CD4-positive, alpha-beta T cell treated with Interleukin-10 for 1 hour (primary cell): ENCODE measurements at regions not wholly inside any gene's neighbourhood (a gene's known extent, or its start where the extent isn't known, plus 50 kb on each side); places are given as distances from the start of the nearest gene placed in this dataset.
"Not testable (repeated sequence)": the region's sequence is repeated elsewhere in the genome, so short reads cannot be mapped to it uniquely, and the experiment has no call there.

ENCODE experiments used
- DNase-seq: peaks from one replicate; pipeline ENCODE4 v3.0.0-alpha.2; 2020

DNA sequence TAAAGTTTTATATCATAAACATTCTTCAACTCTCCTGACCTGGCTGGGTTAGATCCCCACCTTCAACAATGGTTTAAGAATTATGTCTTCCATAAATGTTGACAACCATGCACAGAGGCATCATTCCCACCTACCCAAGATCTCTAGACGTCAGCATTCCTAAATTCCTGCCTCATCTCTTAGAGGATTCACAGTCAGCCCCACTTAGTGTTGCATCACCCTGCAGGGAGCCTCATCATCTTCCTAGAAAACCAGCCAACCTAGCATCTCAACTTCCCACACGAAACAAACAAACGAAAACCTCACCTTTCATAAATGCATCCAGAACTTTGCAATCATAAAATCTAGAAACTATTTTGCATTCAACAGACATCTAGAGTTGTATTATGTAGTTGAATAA lies 816.1 kb upstream of the C9orf72 start:
- DNase-seq = no peak

DNA sequence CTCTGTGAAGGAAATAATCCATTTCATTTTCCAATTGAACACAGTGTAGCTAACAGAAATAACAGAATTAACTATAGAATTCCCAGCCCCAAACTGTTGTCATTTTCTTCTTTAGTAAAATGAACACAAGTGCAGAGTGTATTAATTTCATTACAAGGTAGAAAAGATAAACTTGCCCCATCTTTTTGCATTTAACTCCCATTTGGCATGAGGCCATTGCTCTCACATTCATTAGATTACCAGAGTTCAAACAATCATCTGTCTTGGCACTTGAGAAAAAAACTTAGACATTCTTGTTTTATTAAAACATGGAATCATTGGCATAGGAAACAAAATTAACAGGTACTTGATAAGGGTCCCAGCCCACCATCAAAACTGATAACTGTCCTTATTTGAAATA lies 821.5 kb upstream of the C9orf72 start:
- no peak for DNase-seq

DNA sequence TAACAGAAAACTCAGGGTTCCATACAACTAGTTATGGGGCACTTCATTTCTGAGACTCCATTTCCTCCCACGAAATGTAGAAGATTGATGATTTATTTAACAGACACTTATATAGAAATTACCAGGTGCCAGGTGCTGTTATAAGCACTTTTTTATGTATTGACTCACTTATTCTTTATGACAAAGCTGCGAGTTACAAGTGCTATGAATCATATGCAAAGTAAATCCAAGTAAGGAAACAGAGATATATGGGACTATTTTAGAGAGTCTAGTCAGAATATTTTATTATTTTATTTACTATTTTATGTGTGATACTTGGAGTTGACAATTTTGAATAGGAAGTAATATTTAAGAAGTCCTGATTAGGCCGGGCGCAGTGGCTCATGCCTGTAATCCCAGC lies 822.8 kb upstream of the C9orf72 start:
- DNase-seq = no peak

DNA sequence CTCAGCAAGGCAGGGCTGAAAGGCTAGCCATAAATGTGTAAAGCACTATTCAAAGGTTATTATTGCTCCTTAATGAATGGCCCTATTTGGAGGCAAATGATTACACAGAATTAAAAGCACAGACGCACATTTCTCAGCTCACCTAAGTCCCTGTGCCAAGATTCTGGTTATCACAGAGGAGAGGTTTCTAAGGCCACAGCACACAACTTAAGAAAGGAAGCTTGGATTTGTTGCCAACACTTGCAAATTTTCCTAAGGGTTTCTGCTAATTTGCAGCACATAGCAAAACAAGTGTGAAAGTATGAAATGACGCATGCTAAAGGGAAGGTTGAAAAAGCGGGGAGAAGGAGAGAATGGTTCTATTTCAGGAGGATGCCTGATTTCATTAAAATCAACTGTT lies 834.1 kb upstream of the C9orf72 start:
- no peak for DNase-seq

DNA sequence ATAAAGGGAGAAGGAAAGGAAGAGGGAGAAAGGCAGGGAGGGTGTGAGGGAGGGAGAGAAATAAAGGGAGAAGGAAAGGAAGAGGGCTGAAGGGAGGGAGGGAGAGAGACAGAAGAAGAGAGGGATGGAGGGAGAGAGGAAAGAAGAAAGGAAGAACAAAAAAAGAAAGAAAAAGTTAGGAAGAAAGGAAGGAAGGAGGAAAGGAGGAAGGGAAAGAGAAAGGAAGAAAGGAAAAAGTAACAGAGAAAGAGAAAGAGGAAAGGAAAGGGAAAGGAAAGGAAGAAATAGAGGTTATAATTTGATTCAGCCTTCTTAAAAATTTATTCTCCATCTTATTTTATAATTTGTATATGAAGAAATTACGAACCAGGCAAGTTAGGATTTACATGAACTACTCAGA lies 836.6 kb upstream of the C9orf72 start:
- DNase-seq = no peak

DNA sequence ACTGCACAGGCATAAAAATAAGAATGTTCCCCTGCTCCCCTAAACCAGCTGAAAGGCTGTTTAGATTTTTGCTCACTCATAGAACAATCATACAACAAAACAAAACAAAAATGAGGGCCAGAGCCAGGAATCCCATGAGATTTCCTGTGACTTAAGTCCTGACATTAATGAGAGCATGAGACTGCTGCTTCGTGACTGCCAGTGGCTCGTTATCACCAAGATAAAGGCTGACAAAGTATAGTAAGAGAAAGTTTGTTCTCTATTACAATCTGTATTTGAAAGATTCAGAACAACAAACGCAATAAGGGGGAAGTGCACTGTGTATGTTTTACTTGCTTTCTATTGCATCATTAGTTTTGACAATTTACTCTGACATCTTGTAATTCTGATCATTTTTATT lies 837.1 kb upstream of the C9orf72 start:
- DNase-seq = no peak

DNA sequence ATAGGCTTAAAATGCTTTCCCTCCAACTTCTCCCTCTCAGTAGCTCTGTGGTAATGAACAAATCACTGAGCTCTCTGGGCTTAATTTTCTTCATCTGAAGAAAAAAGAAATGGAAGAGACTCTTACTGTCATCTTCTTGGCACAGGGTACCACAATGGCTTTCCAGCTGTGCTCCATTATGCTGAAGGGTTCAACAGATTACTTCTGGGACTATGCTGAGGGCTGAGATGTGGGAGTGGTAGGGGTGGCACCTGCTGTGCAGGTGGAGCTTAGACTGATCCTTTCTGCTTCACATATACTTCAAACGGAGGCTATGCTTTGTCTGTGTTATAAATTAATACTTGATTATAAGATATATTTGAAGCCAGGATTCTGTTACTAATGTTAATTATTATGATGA lies 840.2 kb upstream of the C9orf72 start:
- no peak for DNase-seq

DNA sequence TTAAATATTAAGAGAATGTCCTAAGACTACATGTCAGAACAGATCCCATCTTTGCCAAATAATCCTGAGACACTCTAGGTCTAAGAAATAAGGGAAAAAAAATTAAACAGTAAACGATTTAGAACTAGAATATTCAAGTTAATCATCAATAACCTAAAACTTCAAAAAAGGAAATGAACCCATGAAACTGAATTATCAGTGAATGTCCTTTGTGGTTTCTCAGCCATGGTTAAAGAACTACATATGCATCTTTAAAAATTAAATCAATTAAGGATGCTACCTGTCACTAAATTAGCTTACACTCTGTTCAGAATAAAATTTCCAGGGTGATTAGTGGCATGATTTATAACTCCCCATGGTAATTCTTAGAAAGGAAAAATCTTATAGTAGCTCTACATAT lies 850.0 kb upstream of the C9orf72 start:
- DNase-seq = no peak

DNA sequence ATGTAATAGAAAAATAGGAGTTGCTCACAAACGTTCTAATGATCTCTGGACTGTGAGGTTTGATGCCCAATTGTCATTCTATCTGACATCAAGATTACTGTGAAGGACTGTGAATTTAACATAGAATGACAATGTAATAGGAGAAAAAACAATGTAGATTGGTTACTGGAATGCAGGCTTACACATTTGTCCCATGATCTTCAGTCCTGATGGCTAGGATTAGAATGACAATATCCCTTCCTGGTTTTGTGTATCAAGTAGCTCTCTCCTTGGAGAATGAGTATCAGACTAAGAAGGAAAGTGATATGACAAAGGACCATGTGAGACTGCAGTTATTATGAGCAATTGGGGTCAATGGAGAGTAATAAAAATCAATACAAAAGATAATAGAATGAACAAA lies 862.2 kb upstream of the C9orf72 start:
- no peak for DNase-seq

DNA sequence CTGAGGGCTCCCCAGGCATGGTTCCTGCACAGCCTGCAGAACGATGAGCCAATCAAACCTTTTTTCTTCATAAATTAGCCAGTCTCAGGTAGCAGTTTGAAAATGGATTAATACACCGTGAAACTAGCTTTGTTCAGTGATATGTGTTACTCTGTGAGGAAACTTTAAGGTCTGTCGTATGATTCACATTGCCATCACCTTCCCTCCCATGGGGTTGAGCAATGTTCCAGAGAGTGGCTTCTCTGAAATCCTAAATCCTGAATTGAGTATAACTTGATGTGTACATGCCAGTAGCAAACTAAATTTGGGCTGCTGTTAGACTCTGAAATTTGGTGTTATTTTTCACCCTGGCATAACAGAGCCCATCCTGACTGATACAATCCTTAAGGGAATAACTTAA lies 866.4 kb upstream of the C9orf72 start:
- no peak for DNase-seq

DNA sequence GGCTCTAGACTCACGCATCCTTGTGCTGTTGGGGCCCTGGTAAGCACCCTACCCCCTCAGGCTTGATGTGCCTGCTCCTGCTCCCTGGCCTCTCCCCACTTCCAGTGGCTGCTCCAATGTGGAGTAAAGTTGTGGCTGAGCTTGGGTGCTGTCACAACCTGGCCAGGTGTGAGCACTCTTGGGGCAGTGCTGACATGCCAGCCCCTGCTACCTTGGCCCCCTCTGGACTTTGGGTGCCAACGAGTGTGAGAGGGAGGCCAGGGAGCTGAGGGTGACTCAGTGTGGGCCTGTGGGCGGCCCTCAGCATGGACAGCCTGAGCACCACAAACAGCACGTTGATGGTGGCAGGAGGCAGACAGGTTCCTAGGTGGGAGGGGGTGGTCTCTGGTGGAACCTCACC lies 870.2 kb upstream of the C9orf72 start:
- no peak for DNase-seq

GRCh38 chr9:28444637-28445036 lies 871.4 kb upstream of the C9orf72 start:
- DNase-seq = no peak

- DNase-seq = no peak
These were observed 871.9 kb upstream of the C9orf72 start for GRCh38 chr9:28445211-28445610.

GRCh38 chr9:28453918-28454317 lies 880.6 kb upstream of the C9orf72 start:
- no peak for DNase-seq

GRCh38 chr9:28456861-28457260 lies 883.6 kb upstream of the C9orf72 start:
- no peak for DNase-seq

- DNase-seq = no peak
These were observed 891.4 kb upstream of the C9orf72 start for GRCh38 chr9:28464481-28465216.

DNA sequence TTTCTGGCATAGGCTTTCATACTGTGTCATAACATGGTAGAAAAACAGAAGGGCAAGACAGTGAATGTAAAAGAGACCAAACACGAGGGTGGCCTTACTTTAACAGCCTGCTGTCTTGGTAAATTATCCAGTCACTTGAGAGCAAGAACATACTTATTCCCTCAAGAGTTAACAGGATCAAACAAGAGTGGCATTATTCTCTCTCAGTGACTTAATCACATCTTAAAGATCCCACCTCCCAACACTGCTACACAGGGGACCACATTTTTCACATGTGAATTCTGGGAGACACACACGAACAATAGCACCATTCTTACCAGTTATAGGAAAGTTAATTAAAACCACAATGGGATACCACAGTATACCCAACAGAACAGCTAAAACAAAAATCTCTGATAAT lies 898.0 kb upstream of the C9orf72 start:
- no peak for DNase-seq

GRCh38 chr9:28487561-28487960 lies 914.3 kb upstream of the C9orf72 start:
- DNase-seq = no peak

DNA sequence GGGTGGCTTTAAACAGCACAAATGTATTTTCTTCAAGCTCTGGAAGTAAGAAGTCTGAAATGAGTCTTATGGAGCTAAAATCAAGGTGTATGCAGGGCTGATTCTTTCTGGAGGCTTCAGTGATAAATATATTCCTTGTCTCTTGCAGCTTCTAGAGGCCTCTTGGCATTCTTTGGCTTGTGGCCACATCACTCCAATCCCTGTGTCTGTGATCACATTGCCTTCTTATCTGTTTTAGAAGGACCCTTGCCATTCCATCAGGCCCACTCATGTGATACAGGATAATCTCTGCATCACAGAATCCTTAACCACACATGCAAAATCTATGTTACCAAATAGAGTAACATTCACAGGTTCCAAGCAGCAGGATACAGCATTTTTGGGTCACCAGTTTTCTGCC lies 917.8 kb upstream of the C9orf72 start:
- no peak for DNase-seq

DNA sequence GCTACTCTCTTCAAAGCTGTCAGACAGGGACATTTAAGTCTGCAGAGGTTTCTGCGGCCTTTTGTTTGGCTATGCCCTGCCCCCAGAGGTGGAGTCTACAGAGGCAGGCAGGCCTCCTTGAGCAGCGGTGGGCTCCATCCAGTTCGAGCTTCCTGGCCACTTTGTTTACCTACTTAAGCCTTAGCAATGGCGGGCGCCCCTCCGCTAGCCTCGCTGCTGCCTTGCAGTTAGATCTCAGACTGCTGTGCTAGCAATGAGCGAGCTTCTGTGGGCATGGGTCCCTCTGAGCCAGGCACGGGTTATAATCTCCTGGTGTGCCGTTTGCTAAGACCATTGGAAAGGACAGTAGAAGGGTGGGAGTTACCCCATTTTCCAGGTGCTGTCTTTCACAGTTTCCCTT lies 924.9 kb upstream of the C9orf72 start:
- DNase-seq = not testable (repeated sequence)

- no peak for DNase-seq
These were observed 928.9 kb upstream of the C9orf72 start for GRCh38 chr9:28502189-28502588.

GRCh38 chr9:28502741-28503140 lies 929.5 kb upstream of the C9orf72 start:
- DNase-seq = no peak

DNA sequence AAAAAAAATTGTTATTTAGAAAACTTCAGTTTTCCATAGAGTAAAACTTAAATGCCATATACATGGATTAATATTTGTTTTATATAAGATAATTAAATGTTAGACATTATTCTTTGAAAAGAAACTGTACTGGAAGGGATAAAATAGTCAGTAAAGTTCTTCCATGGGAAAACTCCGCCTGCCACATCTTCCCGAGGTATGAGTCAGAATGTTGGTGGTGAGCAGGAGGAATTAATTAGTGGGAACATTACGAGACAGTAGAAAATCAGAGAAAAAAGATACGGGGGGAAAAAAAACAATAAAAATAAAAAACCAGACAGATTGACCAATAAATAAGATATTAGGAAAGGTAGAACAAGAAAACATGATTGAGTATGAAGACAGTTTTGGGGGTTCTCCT lies 930.3 kb upstream of the C9orf72 start:
- DNase-seq = no peak

DNA sequence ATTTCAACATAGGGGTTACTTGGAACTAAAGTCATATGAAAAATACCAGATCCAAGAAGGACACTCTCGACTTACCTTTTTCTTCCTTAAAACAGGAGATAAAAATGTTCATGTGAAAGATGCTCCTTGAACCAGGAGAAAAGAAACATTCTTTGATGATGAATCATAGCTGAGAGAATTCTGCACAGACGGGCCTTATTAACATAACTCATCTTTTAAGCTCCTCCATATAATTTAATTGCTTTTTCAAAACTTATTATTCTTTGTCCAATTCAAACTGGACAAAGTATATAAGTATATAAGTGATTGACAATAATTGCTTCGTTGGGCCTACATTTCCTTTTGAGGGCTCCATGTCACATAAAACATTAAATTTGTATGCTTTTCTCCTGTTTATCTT lies 945.2 kb upstream of the C9orf72 start:
- DNase-seq = no peak

GRCh38 chr9:28524309-28524708 lies 951.0 kb upstream of the C9orf72 start:
- not testable (repeated sequence) for DNase-seq

- DNase-seq = no peak
These were observed 954.8 kb upstream of the C9orf72 start for GRCh38 chr9:28528049-28528448.
